ENCODE measurements at regions not wholly inside any gene's neighbourhood (a gene's known extent, or its start where the extent isn't known, plus 50 kb on each side); places are given as distances from the start of the nearest gene placed in this dataset.

DNA sequence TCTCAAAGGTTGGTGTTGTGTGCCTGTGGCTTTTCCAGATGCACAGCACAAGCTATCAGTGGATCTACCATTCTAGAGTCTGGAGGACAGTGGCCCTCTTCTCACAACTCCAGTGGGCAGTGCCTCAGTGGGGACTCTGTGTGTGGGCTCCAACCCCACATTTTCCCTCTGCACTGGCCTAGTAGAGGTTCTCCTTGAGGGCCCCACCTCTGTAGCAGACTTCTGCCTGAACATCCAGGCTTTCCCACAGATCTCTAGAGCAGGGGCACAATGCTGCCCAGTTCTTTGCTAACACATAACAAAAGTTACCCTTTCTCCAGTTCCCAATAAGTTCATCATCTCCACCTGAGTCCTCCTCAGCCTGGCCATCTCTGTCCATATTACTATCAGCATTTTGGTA lies 102.1 kb upstream of the ANKRD55 start:
- H3F3A ChIP-seq (ENCODE audit: low read depth): no peaks in the 10 kb centered on the region
- no peaks in the 10 kb centered on the region for H3K36me3 ChIP-seq (ENCODE audit: insufficient read depth, low read length)
- no peak overlapping the region for H3K4me2 ChIP-seq (ENCODE audit: low read depth, low read length, poor library complexity, severe bottlenecking)
- peaks cover 9% of the 10 kb centered on the region for H3K4me1 ChIP-seq (ENCODE audit: insufficient read depth, low read length, poor library complexity, severe bottlenecking)
- H3K9me3 ChIP-seq (ENCODE audit: insufficient read depth, low read depth, low read length): peaks cover 11% of the 10 kb centered on the region; the same call in 1 of the 2 replicates
- H4K20me1 ChIP-seq (ENCODE audit: insufficient read depth, low read length, poor library complexity, severe bottlenecking): no peaks in the 10 kb centered on the region
- H3K79me2 ChIP-seq (ENCODE audit: insufficient read depth, low read length): no peaks in the 10 kb centered on the region
- H3K9ac ChIP-seq (ENCODE audit: low read depth, low read length, poor library complexity, severe bottlenecking): no peak overlapping the region
- no peak overlapping the region for H3K4me3 ChIP-seq (ENCODE audit: low read length, poor library complexity, severe bottlenecking)
- no peak overlapping the region for H2AFZ ChIP-seq (ENCODE audit: low read length)
- TF ChIP-seq EZH2phosphoT487 (IDR thresholded peaks at IDR 0.05; ENCODE audit: borderline replicate concordance): no peak
- TF ChIP-seq, protein P1, sequence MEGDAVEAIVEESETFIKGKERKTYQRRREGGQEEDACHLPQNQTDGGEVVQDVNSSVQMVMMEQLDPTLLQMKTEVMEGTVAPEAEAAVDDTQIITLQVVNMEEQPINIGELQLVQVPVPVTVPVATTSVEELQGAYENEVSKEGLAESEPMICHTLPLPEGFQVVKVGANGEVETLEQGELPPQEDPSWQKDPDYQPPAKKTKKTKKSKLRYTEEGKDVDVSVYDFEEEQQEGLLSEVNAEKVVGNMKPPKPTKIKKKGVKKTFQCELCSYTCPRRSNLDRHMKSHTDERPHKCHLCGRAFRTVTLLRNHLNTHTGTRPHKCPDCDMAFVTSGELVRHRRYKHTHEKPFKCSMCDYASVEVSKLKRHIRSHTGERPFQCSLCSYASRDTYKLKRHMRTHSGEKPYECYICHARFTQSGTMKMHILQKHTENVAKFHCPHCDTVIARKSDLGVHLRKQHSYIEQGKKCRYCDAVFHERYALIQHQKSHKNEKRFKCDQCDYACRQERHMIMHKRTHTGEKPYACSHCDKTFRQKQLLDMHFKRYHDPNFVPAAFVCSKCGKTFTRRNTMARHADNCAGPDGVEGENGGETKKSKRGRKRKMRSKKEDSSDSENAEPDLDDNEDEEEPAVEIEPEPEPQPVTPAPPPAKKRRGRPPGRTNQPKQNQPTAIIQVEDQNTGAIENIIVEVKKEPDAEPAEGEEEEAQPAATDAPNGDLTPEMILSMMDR (conservative IDR thresholded peaks at IDR 0.05; ENCODE audit: low read length): no peak
- H3K27me3 ChIP-seq (ENCODE audit: insufficient read depth, low read length, poor library complexity, severe bottlenecking): no peaks in the 10 kb centered on the region
- no peaks in the 10 kb centered on the region for H3K9me2 ChIP-seq (replicated peaks; ENCODE audit: low read depth, low read length)

DNA sequence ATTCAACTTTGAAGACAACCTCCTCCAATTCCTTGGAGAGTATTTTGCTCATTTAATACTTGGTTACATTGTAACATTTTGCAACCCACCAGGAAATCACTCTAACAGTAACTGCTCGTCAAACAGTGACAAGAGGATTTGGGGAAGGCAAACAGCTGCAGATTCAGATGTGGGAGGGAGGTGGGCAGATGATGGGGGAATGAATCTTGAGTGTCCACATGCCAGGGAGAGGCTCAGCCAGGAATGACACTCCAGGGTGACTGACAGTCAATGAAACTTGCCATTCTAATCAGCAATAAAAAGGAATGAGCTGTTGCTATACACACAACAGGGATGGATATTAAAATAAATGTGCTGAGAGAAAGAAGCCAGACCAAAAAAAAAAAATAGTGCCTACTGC lies 97.7 kb upstream of the ANKRD55 start:
- peaks cover 52% of the 10 kb centered on the region for H3K4me1 ChIP-seq (ENCODE audit: insufficient read depth, low read length, poor library complexity, severe bottlenecking)
- H3F3A ChIP-seq (ENCODE audit: low read depth): peaks cover 12% of the 10 kb centered on the region
- H3K4me3 ChIP-seq (ENCODE audit: low read length, poor library complexity, severe bottlenecking): no peak overlapping the region
- H4K20me1 ChIP-seq (ENCODE audit: insufficient read depth, low read length, poor library complexity, severe bottlenecking): no peaks in the 10 kb centered on the region
- no peaks in the 10 kb centered on the region for H3K36me3 ChIP-seq (ENCODE audit: insufficient read depth, low read length)
- H3K79me2 ChIP-seq (ENCODE audit: insufficient read depth, low read length): no peaks in the 10 kb centered on the region
- no peak overlapping the region for H3K9ac ChIP-seq (ENCODE audit: low read depth, low read length, poor library complexity, severe bottlenecking)
- H2AFZ ChIP-seq (ENCODE audit: low read length): no peak overlapping the region
- H3K9me2 ChIP-seq (replicated peaks; ENCODE audit: low read depth, low read length): no peaks in the 10 kb centered on the region
- peaks cover 11% of the 10 kb centered on the region; the same call in 1 of the 2 replicates for H3K9me3 ChIP-seq (ENCODE audit: insufficient read depth, low read depth, low read length)
- TF ChIP-seq, protein P1 (conservative IDR thresholded peaks at IDR 0.05; ENCODE audit: low read length): no peak
- no peak for TF ChIP-seq EZH2phosphoT487 (IDR thresholded peaks at IDR 0.05; ENCODE audit: borderline replicate concordance)
- H3K27me3 ChIP-seq (ENCODE audit: insufficient read depth, low read length, poor library complexity, severe bottlenecking): no peaks in the 10 kb centered on the region
- no peak overlapping the region for H3K4me2 ChIP-seq (ENCODE audit: low read depth, low read length, poor library complexity, severe bottlenecking)

DNA sequence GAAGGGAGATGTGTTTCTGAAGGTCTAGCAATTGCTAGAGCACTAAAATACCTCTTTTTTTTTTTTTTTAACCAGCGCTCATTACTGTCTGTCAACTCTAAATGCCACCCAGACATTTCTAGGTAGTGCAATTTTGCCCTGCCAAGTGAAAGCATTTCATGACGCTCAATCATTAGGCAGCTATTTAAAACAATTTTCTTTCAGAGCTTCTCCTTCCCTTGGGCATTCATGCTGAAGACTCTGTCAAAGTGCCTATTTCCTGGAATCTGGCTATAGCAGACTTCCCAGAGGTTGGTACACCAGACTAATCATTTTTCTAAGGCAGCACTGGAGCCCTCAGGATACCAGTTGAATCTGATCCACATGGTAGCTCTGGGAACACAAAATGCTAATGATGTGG lies 97.0 kb upstream of the ANKRD55 start:
- H3K9me3 ChIP-seq (ENCODE audit: insufficient read depth, low read depth, low read length): peaks cover 6% of the 10 kb centered on the region; the same call in 1 of the 2 replicates
- no peak for TF ChIP-seq EZH2phosphoT487 (IDR thresholded peaks at IDR 0.05; ENCODE audit: borderline replicate concordance)
- TF ChIP-seq, protein P1 (conservative IDR thresholded peaks at IDR 0.05; ENCODE audit: low read length): no peak
- no peaks in the 10 kb centered on the region for H3K27me3 ChIP-seq (ENCODE audit: insufficient read depth, low read length, poor library complexity, severe bottlenecking)
- peaks cover 12% of the 10 kb centered on the region for H3F3A ChIP-seq (ENCODE audit: low read depth)
- H3K9me2 ChIP-seq (replicated peaks; ENCODE audit: low read depth, low read length): no peaks in the 10 kb centered on the region
- no peak overlapping the region for H2AFZ ChIP-seq (ENCODE audit: low read length)
- no peaks in the 10 kb centered on the region for H4K20me1 ChIP-seq (ENCODE audit: insufficient read depth, low read length, poor library complexity, severe bottlenecking)
- H3K4me2 ChIP-seq (ENCODE audit: low read depth, low read length, poor library complexity, severe bottlenecking): no peak overlapping the region
- no peak overlapping the region for H3K9ac ChIP-seq (ENCODE audit: low read depth, low read length, poor library complexity, severe bottlenecking)
- no peaks in the 10 kb centered on the region for H3K36me3 ChIP-seq (ENCODE audit: insufficient read depth, low read length)
- peaks cover 54% of the 10 kb centered on the region for H3K4me1 ChIP-seq (ENCODE audit: insufficient read depth, low read length, poor library complexity, severe bottlenecking)
- H3K4me3 ChIP-seq (ENCODE audit: low read length, poor library complexity, severe bottlenecking): no peak overlapping the region
- no peaks in the 10 kb centered on the region for H3K79me2 ChIP-seq (ENCODE audit: insufficient read depth, low read length)

Data from Loucy (cell line).